ENCODE measurements at regions not wholly inside any gene's neighbourhood (a gene's known extent, or its start where the extent isn't known, plus 50 kb on each side); places are given as distances from the start of the nearest gene placed in this dataset.

- TF ChIP-seq MAX (IDR thresholded peaks at IDR 0.05; ENCODE audit: low read depth, low read length) (no peak), CTCF (IDR thresholded peaks at IDR 0.05; ENCODE audit: low read depth, low read length) (no peak), POLR2A (IDR thresholded peaks at IDR 0.05; ENCODE audit: extremely low read depth, insufficient read length) (no peak)
Observed at GRCh38 chr9:135181336-135181735, 93.9 kb downstream of the OLFM1 start.

Data from NB4 (cell line).